Umbilical cord (tissue), 1 donor: ENCODE measurements at regions not wholly inside any gene's neighbourhood (a gene's known extent, or its start where the extent isn't known, plus 50 kb on each side); places are given as distances from the start of the nearest gene placed in this dataset.
"Not testable (repeated sequence)": the region's sequence is repeated elsewhere in the genome, so short reads cannot be mapped to it uniquely, and the experiment has no call there.

ENCODE experiments used
- DNase-seq: peaks from one replicate; pipeline ENCODE4 v3.0.0-alpha.2; 2015; ENCODE audit warnings: low spot score

DNA sequence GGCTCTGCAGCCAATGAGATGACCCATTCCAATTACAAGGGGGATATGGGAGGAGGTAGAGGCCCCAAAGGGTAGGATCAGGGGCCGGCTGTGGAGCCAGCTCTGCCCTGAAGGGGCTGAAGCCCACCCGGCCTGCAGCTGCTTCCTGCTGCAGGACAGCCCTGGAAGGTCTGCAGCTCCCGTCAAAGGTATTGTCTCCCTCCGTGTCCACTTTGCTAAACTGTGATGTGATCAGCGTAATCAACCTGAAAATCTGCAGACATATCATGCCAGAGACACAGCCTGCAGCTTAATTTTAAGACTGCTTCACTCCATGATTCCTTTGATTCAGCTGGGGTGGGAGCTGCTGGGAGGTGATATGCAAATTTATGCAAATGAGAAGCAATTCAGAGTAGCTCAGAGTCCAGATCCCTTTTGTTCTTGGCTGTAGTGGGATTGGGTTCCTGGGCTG, 90.7 kb downstream of the GADD45G start:
- DNase-seq, result no peak

DNA sequence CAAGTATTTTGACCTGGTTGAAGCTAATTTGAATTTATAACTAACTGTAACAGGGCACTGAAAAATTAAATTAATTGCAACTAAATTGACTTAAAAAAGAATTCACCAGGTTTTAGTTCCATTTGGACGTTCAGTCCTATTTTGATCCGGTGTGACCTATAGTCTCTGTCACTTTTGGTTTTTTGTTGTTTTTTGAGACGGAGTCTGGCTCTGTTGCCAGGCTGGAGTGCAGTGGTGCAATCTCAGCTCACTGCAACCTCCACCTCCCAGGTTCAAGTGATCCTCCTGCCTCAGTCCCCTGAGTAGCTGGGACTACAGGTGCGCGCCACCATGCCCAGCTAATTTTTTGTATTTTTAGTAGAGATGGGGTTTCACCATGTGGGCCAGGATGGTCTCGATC, 91.2 kb downstream of the GADD45G start:
- DNase-seq, result not testable (repeated sequence)

DNA sequence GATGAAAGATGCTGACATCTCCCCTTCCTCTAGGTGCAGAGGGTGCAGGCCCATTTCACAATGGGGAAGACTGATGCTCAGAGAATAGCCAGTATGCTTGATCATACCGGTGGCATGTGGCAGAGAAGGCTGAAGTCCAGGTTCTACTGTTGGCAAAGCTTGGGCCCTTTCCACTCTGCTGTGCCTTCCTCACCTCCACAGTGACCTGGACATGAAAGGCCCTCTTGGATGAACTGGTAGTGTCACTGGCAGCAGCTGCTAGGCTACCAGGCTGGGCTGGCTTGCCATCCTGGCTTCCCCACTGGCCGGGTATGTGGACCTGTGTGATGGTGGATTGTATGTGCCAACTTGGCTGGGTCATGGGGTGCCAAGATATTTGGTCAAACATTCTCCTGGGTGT, 92.0 kb downstream of the GADD45G start:
- no peak for DNase-seq

DNA sequence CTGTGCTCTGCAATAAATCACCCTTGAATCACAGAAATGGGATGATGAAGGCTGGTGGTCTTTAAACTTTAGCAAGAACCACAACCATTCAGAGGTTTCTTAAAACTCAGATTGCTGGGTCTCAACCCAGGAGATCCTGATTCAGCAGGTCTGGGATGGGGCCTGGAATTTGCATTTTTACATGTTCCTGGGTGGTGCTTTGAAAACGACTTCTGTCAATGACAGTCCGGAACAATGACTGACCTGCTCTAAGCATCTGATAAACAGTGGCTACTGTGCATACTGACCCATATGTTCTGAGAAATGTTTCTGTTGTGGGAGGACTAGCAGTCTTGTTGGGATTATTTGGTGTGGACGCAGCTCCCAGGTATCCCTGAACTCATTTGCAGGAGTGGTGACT, 92.7 kb downstream of the GADD45G start:
- no peak for DNase-seq

DNA sequence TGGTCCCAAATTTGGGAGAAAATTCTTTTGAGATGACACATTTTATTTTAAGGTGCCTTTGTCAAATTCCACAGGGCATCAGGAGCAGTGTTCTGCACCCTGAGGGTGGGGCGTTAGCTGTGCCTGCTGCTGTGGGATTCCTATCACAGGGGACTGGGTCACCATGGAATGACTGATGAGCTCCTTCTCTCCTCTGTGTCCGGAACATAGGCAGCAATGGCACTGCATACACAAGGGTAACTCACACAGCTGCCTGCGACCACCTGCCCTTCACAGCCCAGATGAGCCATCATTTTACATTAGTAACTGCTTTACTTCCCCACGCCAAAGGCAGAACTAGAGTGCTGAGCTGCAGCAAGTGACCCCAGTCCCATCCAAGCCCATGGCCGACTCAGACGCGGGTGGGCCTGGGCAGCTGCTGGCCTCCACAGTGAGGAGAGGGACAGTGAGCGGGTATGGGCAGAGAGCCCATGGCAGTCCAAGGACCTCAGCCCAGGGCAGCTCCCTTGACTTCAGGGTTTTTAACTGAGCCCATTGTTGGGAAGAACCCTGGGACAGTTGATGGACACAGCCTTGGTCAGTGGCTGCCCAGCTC, 93.7 kb downstream of the GADD45G start:
- DNase-seq, result no peak

DNA sequence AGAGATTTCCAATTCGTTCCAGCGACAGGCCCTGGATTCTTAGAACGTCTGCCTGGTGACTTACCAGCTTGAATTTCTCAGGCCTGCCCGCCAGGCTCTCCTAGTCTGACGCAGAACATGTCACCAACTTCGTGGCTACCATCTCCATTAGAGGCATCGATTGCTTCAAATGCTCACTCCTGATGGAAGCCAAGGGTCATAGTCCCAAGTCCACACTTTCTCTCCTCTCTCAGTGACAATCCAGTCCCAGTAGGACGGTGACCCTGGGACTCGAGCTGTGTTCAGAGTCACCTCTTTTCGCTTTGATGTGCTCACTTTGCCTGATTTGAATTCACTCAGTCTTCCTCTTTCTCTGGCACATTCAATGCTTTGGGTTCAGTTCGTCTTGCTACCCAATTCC, 94.8 kb downstream of the GADD45G start:
- no peak for DNase-seq

DNA sequence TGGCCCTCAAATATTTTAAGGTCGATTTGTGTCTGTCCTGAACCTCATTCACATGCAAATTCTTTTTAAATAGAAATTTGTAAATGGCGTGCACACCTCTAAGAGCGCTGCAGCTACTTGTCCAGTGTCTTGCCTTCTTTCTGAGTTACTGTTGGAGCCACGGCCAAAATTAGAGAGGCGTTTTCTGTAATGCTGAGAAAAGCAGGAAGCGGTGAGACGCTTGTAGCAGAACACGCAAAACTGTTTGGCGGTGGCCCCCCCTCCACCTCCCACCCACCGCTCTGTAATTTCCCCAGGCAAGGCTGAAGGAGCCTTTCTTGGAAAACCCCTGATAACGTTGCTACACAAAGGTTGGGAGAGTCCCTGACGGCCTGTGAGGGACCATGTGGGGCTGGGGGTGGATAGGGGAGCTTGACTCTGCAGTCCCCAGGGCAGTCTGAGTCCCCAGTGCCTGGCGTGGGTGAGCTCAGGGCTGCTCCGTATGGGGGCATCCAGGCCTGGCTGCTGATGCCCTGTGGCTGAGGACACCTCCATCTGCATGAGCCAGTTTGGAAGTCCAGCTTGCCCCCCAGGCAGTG, 96.5 kb downstream of the GADD45G start:
- DNase-seq, result no peak

DNA sequence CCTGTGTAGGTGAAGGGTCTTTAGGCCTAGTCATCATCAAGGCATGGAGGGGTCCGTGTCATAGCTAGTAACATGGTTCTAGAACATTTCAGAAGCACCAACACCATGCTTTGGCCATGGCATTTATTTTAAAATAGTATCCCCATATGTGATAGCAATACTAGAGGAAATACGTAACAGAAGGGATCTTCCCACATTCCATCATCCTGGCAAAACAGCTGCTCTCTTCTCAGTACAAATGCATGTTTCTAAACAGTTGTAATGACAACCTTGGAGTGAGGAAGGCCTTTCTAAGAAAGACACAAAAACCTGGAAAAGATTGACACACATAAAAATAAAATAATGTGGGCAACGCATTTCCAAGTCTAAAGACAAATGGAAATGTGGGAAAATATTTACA, 97.6 kb downstream of the GADD45G start:
- DNase-seq, result peak; percentile 50

DNA sequence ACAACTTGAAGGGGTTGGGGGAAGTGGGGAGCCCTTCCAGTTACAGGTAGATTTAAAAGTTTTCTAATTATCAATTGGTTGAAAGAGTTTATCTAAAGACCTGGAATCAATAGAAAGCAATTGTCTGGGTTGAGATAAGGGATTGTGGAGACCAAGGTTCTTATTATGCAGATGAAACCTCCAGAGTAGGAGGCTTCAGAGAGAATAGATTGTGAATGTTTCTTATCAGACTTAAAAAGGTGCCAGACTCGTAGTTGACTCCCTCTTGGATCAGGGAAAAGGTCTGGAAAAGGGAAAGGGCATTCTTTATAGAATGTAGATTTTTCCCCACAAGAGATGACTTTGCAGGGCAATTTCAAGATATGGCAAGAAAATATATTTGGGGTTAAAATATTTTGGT, 100.8 kb downstream of the GADD45G start:
- DNase-seq, result no peak

DNA sequence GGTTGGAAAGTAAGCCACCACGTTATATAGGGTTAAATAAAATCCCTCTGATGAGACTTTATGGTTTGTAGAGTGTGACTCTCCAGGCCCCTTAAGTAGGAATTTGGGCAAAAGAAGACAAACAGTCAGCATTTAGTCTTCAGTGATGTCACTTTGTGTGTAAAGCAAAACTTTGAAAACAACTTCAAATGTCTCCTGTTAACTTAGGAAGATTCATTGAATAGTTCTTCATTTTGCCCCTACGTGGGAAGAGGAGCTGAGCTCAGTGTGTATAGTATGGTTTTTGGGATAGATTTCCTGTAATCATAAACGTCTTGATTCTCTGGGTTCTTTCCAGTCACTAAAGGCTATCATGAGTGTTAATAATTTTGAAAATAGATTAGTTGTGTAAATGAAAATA, 101.3 kb downstream of the GADD45G start:
- DNase-seq, result no peak

DNA sequence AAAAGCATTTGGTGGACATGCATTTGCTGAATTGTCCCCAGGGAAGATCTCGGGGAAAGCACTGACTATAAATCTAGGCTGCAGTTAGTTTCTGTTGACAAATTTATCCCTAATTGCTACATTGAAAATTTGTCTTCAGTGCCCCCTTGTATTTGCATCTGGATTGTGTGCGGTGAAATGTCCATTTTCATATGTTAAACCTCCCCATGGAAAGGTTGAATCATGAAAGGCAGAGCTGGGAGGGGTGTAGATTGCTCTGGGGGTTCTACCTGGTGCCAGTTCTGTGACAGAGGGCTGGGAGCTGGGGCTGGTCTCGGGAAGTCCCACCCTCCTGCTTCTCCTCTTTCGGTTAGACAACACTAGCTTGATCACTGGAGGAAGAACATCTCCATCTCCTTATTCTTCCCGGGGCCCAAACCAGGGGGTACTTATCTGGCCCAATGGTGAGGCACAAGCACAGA, 101.9 kb downstream of the GADD45G start:
- peak; percentile 35 for DNase-seq

DNA sequence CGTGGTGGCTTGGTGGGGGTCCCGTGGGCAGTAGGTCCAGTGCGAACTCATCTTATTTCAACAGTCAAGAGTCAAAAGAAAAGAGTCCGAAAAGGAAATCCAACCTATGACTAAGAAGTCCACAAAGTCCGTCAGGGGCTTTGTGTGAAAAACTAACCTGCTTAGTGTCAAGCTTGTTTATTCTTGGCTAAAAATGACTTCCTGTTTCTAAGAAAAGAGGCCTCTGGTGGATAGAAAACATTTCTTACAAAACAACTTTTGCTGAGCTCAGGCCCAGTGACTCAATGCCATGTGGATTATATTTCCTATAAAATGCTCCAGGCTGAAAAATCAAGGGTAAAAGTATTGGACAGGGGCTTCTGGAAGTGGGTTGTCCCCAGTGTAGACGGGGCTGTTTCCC, 105.9 kb downstream of the GADD45G start:
- peak; percentile 75 for DNase-seq

DNA sequence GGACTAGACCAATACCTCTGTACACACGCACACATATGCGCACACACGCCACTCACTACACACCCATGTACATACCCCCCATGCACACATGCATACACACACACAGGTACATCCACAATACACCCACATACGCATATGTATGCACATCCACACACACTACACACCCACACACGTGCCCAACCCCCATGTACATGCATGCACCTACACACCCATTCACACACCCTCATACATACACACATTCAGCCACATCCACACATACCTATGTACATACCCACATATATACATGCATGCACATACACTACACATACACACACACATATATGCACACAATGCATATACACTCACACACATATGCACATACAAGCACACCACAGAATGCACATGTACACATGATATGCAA, 107.1 kb downstream of the GADD45G start:
- DNase-seq, result no peak

DNA sequence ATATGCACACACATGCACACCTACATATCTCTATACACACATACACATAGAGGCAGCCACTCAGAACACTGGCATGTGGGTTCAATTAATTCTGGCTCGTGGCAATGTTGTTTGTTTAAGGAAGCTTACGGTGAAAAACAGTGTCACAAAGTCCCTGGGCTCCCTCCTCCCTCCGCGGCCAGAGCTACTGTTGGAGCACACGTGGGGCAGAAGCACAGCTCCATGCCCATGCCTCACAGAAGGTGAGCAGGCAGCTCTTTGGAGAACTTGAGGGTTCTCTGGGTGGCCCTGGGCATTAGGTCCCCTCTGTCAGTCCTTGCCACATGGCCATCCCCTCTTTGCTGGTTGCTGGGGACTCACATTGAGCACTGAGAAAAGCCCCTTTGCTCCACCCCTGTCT, 107.5 kb downstream of the GADD45G start:
- no peak for DNase-seq

DNA sequence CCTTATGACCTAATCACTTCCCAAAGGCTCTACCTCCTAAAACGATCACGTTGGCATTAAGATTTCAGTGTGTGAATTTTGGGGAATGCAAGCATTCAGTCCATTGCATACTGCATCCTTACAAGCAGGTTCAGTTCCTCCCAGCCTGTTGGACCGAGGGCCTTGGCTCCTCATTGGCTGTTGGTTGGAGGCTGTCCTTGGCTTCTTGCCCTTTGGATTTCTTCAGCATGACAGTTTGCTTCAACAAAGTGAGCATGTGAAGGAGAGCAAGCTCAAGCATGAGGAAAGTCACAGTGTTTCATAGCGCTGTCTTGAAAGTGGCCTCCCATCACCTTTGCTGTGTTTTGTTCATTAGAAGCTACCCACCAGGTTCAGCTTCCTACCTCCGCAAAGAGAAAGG, 109.5 kb downstream of the GADD45G start:
- peak; percentile 58 for DNase-seq

DNA sequence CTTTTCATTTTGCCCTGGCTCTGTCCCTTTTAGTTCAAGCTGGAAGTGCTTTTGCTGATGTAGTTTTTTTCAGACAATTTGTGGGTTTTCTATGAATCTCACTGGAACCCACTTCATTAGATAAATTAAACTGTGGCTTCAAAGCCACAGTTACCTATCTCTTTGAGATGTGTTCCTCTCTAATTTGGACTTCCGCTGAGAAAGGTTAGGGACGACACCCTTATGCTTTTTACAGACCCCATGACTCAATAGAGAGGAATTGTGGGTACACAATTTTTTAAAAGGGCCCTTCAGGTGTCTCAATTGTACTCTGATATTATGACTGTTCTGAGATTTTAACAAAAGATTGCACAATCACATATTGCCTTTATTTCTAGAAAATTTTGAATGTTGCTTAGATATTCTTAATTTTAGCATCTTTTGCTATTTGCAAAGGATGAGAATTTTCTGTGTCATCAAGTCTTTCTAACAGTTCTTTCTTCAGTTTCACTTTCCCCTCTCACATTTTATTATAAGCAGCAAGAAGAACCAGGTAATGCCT, 110.6 kb downstream of the GADD45G start:
- DNase-seq, result no peak

DNA sequence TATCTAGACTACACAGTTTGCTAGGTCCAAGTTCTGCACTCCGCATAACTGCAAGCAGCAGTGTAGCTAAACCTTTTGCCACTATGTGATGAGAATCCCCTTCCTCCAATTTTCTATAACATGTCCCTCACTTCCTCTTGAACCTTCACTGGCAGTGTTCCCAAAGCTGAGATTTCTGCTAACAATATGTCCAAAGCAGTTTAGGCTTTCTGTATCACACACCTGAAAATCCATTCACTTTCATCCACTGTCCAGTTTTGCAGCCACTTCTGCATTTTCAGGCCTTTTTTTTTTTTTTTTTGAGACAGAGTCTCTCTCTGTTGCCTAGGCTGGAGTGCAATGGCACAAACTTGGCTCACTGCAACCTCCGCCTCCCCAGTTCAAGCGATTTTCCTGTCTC, 111.1 kb downstream of the GADD45G start:
- no peak for DNase-seq

DNA sequence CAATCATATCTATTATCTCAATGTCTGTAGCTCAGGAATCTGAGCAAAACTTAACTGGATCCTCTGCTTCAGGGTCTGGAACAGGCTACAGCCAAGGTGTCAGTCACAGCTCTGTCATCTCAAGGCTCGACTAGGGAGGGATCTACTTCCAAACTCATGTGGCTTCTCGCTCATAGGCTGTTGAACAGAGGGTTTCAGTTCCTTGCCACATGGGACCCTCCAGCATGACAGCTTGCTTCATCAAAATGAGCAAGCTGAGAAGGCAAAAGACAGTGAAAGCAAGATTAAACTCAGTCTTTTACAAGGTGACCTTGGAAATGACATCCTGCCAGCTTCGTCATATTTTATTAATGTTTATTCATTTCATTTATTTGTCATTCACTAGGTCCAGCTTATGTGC, 111.7 kb downstream of the GADD45G start:
- no peak for DNase-seq

DNA sequence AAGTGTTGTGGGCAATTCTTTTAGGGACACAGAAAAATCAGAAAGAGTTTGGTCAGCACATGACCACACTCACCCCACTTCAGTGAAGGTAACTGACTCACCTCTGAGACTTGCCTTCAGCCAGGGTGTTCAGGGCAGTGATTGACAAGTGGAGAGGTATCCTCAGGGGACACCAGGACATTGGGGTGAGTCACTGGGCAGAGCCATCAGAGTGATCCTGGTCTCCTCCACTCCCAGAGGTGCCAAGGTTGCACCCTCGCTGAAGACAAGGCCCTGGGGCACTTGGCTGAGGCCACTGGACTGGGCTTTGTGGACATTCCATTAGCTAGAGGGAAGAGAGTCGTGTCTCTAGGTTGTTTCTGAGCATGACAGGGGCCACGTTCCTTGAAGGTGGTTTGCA, 113.4 kb downstream of the GADD45G start:
- DNase-seq, result no peak

DNA sequence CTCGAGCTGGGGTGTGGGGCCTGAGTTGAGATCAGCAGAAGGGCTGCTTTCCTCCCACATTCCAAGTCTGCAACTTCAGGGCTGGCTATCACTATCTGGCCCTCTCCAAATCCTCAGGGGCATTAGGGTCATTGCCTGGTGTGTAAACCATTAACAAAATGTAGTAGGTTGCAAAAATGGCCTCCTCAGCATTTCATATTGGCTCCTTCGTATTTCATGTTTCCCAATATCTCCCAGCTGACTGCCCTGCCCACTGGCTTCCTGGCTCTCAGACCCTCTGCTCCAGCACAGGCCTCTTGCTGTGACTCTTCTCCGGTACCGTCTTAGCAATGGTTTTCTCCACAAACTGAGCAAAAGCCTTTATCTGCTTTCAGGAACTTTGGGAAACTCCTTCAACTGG, 113.8 kb downstream of the GADD45G start:
- DNase-seq, result no peak

DNA sequence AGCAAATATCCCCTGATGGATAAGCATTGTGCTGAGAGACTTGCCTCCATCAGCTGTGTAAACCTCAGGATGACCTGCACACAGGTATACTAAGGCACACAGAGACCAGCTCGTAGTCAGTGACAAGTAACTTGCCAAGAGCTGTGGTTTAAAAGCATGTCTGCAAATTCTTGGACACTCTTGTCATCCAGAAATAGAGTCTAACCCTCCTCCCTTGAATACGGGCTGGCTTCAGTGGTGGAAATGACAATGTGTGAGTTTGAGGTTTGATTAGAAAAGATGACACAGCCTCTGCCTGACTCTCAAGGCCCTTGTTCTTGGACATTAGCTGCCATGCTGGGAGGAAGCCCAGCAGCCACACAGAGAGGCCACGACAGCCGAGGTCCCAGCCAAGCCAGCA, 114.4 kb downstream of the GADD45G start:
- DNase-seq, result no peak

DNA sequence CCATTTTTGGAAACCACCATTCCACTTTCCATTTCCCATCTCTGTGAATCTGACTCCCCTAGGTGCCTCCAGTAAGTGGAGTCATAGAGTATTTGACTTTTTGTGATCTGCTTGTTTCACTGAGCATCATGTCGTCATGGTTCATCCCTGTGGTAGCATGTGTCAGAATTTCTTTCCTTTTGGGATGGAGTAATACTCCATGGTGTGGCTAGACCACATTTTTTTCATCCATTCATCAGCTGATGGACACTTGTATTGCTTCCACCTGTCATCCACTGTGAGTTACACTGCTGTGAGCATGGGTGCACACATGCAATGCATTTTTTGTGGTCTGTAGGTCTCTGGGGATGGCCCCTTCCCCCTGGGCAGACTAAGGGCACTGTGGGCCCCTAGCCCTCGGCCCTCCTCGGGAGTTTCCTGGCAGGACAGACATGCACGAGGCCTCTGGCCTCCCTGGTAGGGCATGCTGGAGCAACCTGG, 115.9 kb downstream of the GADD45G start:
- no peak for DNase-seq

DNA sequence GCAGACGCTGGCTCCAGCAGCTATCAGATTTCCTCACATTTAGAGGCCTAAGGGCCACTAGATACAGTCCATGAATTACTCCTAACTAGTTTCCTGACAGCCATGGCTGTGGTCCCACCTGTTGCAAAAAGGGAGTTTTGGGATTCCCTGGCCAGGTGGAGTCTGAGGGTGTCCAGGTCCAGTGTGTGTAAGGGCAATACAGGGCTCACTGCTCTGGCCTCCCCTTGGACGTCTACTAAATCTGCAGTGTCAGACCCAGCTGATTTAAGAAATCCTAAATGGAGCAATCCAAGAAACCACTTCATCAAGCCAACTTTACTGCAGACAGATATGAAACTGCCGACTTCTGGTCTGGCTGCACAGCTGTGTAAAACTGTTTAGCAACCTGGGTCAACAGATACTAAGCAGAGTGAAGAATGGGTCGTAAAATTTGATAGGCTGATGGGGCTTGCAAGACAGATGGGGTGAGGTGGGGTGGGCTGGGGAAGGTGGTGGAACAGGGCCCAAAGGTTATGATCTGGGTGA, 116.4 kb downstream of the GADD45G start:
- DNase-seq, result peak; percentile 81
